GM23248 (cell line): ENCODE measurements at regions not wholly inside any gene's neighbourhood (a gene's known extent, or its start where the extent isn't known, plus 50 kb on each side); places are given as distances from the start of the nearest gene placed in this dataset.

Experiments used
- EZH2 ChIP-seq: fragments of 200-600 bp; sonication (generic); IDR thresholded peaks from 2 replicates; pipeline ENCODE4 v1.6.1; 2018; ENCODE audit warnings: antibody characterized with exemption, mild to moderate bottlenecking; ENCODE audit not compliant: insufficient read depth, poor library complexity, severe bottlenecking
- EZH2phosphoT487 ChIP-seq: fragments of 200-600 bp; sonication (generic); IDR thresholded peaks from 2 replicates; pipeline ENCODE4 v1.6.1; 2018; ENCODE audit warnings: antibody characterized with exemption, moderate library complexity, mild to moderate bottlenecking, low read depth; ENCODE audit not compliant: insufficient read depth

- TF ChIP-seq EZH2: no peak
- TF ChIP-seq EZH2phosphoT487: no peak
Observed at GRCh38 chr2:145022666-145023333, 502.9 kb upstream of the ZEB2 start.
